ENCODE measurements at regions not wholly inside any gene's neighbourhood (a gene's known extent, or its start where the extent isn't known, plus 50 kb on each side); places are given as distances from the start of the nearest gene placed in this dataset.
A peak's percentile ranks its signal among the peaks of the same experiment; 100 is the strongest.
"Not testable (repeated sequence)": the region's sequence is repeated elsewhere in the genome, so short reads cannot be mapped to it uniquely, and the experiment has no call there.

- H3K27me3 Mint-ChIP-seq (ENCODE audit: low read depth): no peaks in the 10 kb centered on the region
- no peaks in the 10 kb centered on the region for H3K9me3 Mint-ChIP-seq
- H3K36me3 Mint-ChIP-seq (ENCODE audit: low read depth): no peaks in the 10 kb centered on the region
- no peak overlapping the region for H3K4me3 Mint-ChIP-seq
- H3K27ac Mint-ChIP-seq: no peak overlapping the region
- no peak for TF ChIP-seq CTCF (IDR thresholded peaks at IDR 0.05; ENCODE audit: unreplicated experiment in 3 of 3)
- no peaks in the 10 kb centered on the region for H3K4me1 Mint-ChIP-seq
Observed at GRCh38 chr13:48819376-48819775, 156.3 kb upstream of the FNDC3A start.

- H3K36me3 Mint-ChIP-seq (ENCODE audit: low read depth): no peaks in the 10 kb centered on the region
- no peaks in the 10 kb centered on the region for H3K4me1 Mint-ChIP-seq
- TF ChIP-seq CTCF (IDR thresholded peaks at IDR 0.05; ENCODE audit: unreplicated experiment in 3 of 3): no peak
- no peaks in the 10 kb centered on the region for H3K9me3 Mint-ChIP-seq
- no peak overlapping the region for H3K27ac Mint-ChIP-seq
- no peak overlapping the region for H3K4me3 Mint-ChIP-seq
- no peaks in the 10 kb centered on the region for H3K27me3 Mint-ChIP-seq (ENCODE audit: low read depth)
Observed at GRCh38 chr13:48819899-48820298, 155.8 kb upstream of the FNDC3A start.

- H3K4me3 Mint-ChIP-seq; H3K36me3 Mint-ChIP-seq (ENCODE audit: low read depth); H3K27me3 Mint-ChIP-seq (ENCODE audit: low read depth); H3K4me1 Mint-ChIP-seq: not testable (repeated sequence)
- H3K9me3 Mint-ChIP-seq: peaks cover 10% of the 10 kb centered on the region
- H3K27ac Mint-ChIP-seq: peak overlapping the region in 1 of 3 experiments; percentile 43
Observed at GRCh38 chr13:48823526-48823925, 152.2 kb upstream of the FNDC3A start.

GRCh38 chr13:48826039-48826438 is 149.7 kb upstream of the FNDC3A start:
- H3K9me3 Mint-ChIP-seq: peaks cover 16% of the 10 kb centered on the region
- no peaks in the 10 kb centered on the region for H3K36me3 Mint-ChIP-seq (ENCODE audit: low read depth)
- H3K4me1 Mint-ChIP-seq: no peaks in the 10 kb centered on the region
- H3K4me3 Mint-ChIP-seq: no peak overlapping the region
- peaks cover 4% of the 10 kb centered on the region for H3K27me3 Mint-ChIP-seq (ENCODE audit: low read depth)
- no peak for TF ChIP-seq CTCF (IDR thresholded peaks at IDR 0.05; ENCODE audit: unreplicated experiment in 3 of 3)
- H3K27ac Mint-ChIP-seq: no peak overlapping the region

- peaks cover 23% of the 10 kb centered on the region for H3K9me3 Mint-ChIP-seq
- H3K27me3 Mint-ChIP-seq (ENCODE audit: low read depth); H3K27ac Mint-ChIP-seq; H3K36me3 Mint-ChIP-seq (ENCODE audit: low read depth); H3K4me1 Mint-ChIP-seq; H3K4me3 Mint-ChIP-seq: not testable (repeated sequence)
Observed at GRCh38 chr13:48826922-48827454, 148.7 kb upstream of the FNDC3A start.

GRCh38 chr13:48827709-48828108 is 148.0 kb upstream of the FNDC3A start:
- Mint-ChIP-seq H3K27me3 (ENCODE audit: low read depth) (peaks cover 4% of the 10 kb centered on the region), H3K36me3 (ENCODE audit: low read depth) (no peaks in the 10 kb centered on the region), H3K4me3 (no peak overlapping the region), H3K4me1 (no peaks in the 10 kb centered on the region), H3K27ac (no peak overlapping the region), H3K9me3 (peaks cover 29% of the 10 kb centered on the region)
- TF ChIP-seq CTCF (IDR thresholded peaks at IDR 0.05; ENCODE audit: unreplicated experiment in 3 of 3): no peak

- H3K9me3 Mint-ChIP-seq: peaks cover 34% of the 10 kb centered on the region
- peaks cover 4% of the 10 kb centered on the region for H3K27me3 Mint-ChIP-seq (ENCODE audit: low read depth)
- no peak overlapping the region for H3K4me3 Mint-ChIP-seq
- H3K4me1 Mint-ChIP-seq: no peaks in the 10 kb centered on the region
- no peaks in the 10 kb centered on the region for H3K36me3 Mint-ChIP-seq (ENCODE audit: low read depth)
- TF ChIP-seq CTCF (IDR thresholded peaks at IDR 0.05; ENCODE audit: unreplicated experiment in 3 of 3): no peak
- H3K27ac Mint-ChIP-seq: peak overlapping the region in 1 of 3 experiments; percentile 16
Observed at GRCh38 chr13:48828962-48829411, 146.7 kb upstream of the FNDC3A start.
